Coronary artery (tissue), 2 donors: ENCODE measurements at regions not wholly inside any gene's neighbourhood (a gene's known extent, or its start where the extent isn't known, plus 50 kb on each side); places are given as distances from the start of the nearest gene placed in this dataset.
"Not testable (repeated sequence)": the region's sequence is repeated elsewhere in the genome, so short reads cannot be mapped to it uniquely, and the experiment has no call there.

ENCODE experiments used
- DNase-seq: peaks from one replicate; pipeline ENCODE4 v3.0.0-alpha.2; 2017; ENCODE audit warnings: low spot score
- H3K27ac ChIP-seq, 2 donors: fragments of 200-600 bp; sonication (generic); one replicate each; pipeline ENCODE4 v1.5.1; 2016 to 2019
- H3K4me3 ChIP-seq: fragments of 200-600 bp; sonication (generic); 2 replicates; pipeline ENCODE4 v1.5.1; 2016; ENCODE audit warnings: mild to moderate bottlenecking, moderate library complexity
- TF ChIP-seq, protein P1 (sequence below): fragments of 200-600 bp; sonication (generic); IDR thresholded peaks from one replicate; pipeline ENCODE4 v1.5.1; 2019; ENCODE audit warnings: antibody characterized with exemption

DNA sequence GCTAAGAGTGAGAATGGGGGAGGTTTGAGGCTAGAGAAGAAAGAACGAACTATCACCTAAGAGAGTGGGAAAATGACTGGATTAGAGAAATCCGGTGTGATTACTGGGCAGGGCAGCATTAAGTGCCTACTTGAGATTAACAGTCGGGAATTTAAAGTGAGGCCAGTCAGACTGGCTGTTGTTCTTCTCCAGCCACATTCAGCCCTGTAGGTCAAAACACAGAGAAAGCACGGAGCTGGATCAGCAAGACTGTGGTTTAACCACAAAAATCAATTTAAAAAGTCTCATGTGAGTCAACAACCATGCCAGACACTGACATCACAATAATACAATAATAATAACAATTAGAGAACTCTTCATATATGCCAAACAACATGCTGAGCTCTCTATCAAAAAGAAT is 301.9 kb upstream of the SGK1 start:
- Histone ChIP-seq H3K27ac (no peak overlapping the region), H3K4me3 (no peak overlapping the region)
- no peak for DNase-seq
- TF ChIP-seq, protein P1, sequence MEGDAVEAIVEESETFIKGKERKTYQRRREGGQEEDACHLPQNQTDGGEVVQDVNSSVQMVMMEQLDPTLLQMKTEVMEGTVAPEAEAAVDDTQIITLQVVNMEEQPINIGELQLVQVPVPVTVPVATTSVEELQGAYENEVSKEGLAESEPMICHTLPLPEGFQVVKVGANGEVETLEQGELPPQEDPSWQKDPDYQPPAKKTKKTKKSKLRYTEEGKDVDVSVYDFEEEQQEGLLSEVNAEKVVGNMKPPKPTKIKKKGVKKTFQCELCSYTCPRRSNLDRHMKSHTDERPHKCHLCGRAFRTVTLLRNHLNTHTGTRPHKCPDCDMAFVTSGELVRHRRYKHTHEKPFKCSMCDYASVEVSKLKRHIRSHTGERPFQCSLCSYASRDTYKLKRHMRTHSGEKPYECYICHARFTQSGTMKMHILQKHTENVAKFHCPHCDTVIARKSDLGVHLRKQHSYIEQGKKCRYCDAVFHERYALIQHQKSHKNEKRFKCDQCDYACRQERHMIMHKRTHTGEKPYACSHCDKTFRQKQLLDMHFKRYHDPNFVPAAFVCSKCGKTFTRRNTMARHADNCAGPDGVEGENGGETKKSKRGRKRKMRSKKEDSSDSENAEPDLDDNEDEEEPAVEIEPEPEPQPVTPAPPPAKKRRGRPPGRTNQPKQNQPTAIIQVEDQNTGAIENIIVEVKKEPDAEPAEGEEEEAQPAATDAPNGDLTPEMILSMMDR: no peak

DNA sequence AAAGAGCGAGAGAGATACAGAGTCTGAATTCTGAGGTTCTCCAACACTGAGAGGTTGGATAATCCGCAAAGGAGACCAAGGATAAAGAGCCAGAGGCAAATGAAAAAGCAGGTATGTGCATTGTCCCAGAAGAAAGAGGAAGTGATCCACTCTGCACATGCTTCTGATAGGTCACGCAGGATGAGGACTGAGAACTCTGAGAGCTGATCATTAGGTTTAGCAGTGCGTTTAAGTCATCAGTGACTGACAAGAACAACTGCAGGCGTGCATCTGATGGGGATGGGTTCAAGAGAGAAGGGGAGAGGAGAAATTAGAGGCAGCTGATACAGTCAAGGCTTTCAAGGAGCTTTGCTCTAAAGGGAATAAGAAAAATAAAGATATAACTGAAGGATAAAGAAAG is 301.2 kb upstream of the SGK1 start:
- TF ChIP-seq, protein P1: no peak
- Histone ChIP-seq H3K4me3 (no peak overlapping the region), H3K27ac (no peak overlapping the region)
- DNase-seq: no peak

DNA sequence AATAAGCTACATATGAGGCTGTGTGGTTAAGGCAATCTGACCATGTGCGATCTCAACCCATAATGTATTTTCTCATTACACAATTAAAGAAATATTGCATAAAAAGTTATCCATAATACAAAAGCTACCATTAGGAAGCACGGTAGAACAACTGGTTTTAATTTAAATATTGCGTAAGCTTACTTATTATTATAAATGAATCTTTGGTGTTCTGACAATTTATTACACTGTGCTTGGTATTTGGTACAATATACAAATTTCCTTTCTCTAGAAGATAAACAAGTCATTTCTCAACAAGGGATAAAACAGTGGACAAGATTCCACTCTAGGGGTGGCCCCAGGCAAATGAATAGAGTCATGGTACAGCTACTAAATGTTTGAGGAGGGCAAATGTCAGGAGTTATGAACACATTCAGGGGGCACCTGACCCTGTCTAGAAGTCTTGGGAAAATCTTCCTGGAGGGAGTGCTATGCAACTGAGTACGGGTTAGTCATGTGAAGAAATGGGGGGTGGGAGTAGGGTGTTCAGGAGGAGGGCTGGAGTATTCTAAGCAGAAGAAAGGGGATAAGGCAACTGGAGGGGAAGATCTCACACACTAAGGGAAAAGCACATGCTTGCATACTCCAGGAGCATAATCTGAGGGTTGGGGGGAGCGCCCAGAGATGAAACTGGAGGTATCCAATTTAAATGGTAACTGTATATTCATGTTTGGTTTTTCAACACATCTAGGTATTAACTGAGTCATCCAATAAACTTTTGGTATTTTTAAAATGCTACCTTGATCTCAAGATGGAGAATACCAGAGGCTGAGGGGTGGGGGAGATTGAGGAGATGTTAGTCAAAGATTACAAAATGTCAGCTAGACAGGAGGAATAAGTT is 296.9 kb upstream of the SGK1 start:
- H3K27ac ChIP-seq: no peak overlapping the region
- no peak for DNase-seq
- no peak overlapping the region for H3K4me3 ChIP-seq
- TF ChIP-seq, protein P1: no peak

DNA sequence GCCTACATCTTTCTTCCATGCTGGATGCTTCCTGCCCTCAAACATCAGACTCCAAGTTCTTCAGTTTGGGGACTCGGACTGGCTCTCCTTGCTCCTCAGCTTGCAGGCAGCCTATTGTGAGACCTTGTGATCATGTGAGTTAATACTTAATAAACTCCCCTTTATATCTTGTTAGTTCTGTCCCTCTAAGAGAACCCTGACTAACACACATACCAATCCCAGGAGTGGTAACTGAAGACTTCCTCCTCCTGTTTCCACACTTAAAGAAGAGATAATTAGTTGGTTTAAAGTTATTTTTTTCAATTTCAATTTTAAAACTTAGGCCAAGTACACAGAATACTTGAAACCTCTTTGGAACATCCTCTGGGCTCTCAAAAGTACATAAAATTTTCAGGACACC is 294.2 kb upstream of the SGK1 start:
- H3K4me3 ChIP-seq, H3K27ac ChIP-seq: not testable (repeated sequence)

DNA sequence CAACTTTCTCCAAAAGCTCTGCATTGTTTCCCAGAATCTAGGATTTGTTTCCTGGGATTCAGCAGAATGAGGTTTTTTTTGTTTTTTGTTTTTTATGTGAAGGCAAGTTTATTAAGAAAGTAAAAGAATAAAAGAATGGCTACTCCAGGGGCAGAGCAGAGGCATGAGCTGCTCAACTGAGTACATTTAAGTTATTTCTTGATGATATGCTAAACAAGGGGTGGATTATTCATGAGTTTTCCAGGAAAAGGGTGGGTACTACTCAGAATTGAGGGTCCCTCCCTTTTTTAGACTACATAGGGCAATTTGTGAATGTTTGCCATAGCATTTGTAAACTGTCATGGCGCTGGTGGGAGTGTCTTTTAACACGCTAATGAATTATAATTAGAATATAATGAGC is 292.5 kb upstream of the SGK1 start:
- DNase-seq: no peak
- Histone ChIP-seq H3K4me3 (no peak overlapping the region), H3K27ac (no peak overlapping the region)
- TF ChIP-seq, protein P1: no peak

More for the DNA sequence above, 294.2 kb upstream of the SGK1 start:
- not testable (repeated sequence) for DNase-seq

DNA sequence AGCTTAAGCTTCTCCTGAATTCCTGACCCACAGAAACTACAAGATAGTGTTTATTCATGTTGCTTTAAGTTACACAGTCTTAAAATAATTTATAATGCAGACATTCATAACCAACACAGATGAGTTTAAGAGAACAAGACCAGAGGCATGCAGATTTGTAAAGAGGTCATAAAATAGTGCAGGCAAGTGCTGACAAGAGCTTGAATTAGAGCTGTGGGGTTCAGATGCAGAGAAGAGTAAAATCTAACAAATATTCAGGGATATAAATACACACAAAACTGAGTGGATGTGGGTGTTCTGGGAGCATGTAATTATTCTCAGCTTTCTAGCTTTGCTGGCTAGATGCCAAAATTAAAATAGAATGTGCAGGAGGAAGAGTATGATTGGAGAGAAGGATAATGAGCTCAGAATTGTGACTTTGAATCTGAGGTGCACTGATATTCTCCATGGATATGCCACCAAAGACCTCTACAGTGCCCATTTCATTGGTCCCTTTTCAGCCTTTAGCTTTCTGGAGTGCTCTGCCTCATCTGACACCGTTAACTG is 291.9 kb upstream of the SGK1 start:
- TF ChIP-seq, protein P1: no peak
- no peak overlapping the region for H3K27ac ChIP-seq
- DNase-seq: no peak
- H3K4me3 ChIP-seq: no peak overlapping the region

DNA sequence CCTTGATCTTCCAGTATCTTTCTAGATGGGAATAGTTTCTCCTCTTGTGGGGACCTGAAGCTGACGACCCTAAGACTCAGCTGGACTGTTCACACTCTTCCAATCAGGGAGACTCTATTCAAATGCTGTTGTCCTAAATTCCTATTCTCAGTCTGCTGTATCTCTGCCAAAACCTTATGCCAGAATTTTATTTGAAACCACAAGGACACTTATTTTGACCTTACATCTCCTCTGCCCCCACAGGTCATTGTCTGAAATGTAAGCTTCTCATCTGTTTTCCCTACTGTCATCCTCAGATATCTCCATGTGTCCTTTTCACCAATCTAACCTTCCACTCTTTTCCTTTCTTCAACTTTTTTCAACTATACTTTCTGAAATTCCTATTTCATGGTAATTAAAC is 289.5 kb upstream of the SGK1 start:
- H3K27ac ChIP-seq: no peak overlapping the region
- no peak for DNase-seq
- H3K4me3 ChIP-seq: no peak overlapping the region
- TF ChIP-seq, protein P1: no peak
